H1 (cell line): ENCODE measurements at regions not wholly inside any gene's neighbourhood (a gene's known extent, or its start where the extent isn't known, plus 50 kb on each side); places are given as distances from the start of the nearest gene placed in this dataset.

Source experiments
- CTCF ChIA-PET: fragments of 300-600 bp; sonication (Branson Sonifier 250); formaldehyde crosslinking; loops from one replicate; lab custom pipeline; 2021; ENCODE audit not compliant: partially characterized antibody; lab: Charles Lee
- POLR2A ChIA-PET: fragments of 300-600 bp; sonication (Branson Sonifier 250); formaldehyde crosslinking; loops from one replicate; lab custom pipeline; 2021; ENCODE audit warnings: inconsistent platforms; ENCODE audit not compliant: partially characterized antibody; lab: Charles Lee
- DNase-seq, 2 experiments: peaks; one replicate each; pipeline versions ENCODE4 v3.0.0 to v3.0.0-alpha.2; 2010 to 2022; ENCODE audit warnings: low spot score in 2 of 2, low read depth in 1 of 2, mixed read lengths in 1 of 2
- FAIRE-seq: peaks from 2 replicates; lab custom pipeline; 2011; peaks lifted over from hg19 to GRCh38; lab: Jason Lieb, UNC
- H2AFZ ChIP-seq: 2 replicates; pipeline ENCODE4 v1.8.1; 2012; ENCODE audit warnings: low read length, inconsistent platforms
- H2AK5ac ChIP-seq: 2 replicates; pipeline ENCODE4 v1.6.1; 2013; ENCODE audit warnings: low read depth, low read length
- H2BK120ac ChIP-seq: replicated peaks from 2 replicates; pipeline ENCODE3; 2013; ENCODE audit warnings: low read depth, low read length, inconsistent platforms
- H2BK12ac ChIP-seq: 2 replicates; pipeline ENCODE4 v1.6.1; 2013; ENCODE audit warnings: low read depth, low read length
- H2BK15ac ChIP-seq: 2 replicates; pipeline ENCODE4 v1.6.1; 2013; ENCODE audit warnings: low read length
- H2BK20ac ChIP-seq: 2 replicates; pipeline ENCODE4 v1.6.1; 2013; ENCODE audit warnings: low read length
- H2BK5ac ChIP-seq: 2 replicates; pipeline ENCODE4 v1.6.1; 2013; ENCODE audit warnings: low read depth, low read length
- H3K14ac ChIP-seq: 2 replicates; pipeline ENCODE4 v1.6.1; 2013; ENCODE audit warnings: inconsistent platforms; ENCODE audit not compliant: insufficient read length
- H3K18ac ChIP-seq: 2 replicates; pipeline ENCODE4 v1.6.1; 2013; ENCODE audit warnings: low read length; ENCODE audit errors: extremely low read depth
- H3K23ac ChIP-seq: 2 replicates; pipeline ENCODE4 v1.6.1; 2013; ENCODE audit warnings: inconsistent platforms; ENCODE audit not compliant: insufficient read length
- H3K23me2 ChIP-seq: 2 replicates; pipeline ENCODE4 v1.6.1; 2013; ENCODE audit warnings: low read depth, low read length
- H3K27ac ChIP-seq: 2 replicates; pipeline ENCODE4 v1.6.1; 2011; ENCODE audit warnings: low read depth, low read length, inconsistent platforms
- H3K27me3 ChIP-seq, 4 experiments: replicated peaks in 1 of 4; 1 replicate in 1 of 4; 2 replicates in 3 of 4; pipeline versions ENCODE4 v1.6.1 to v1.8.1; 2011 to 2013; ENCODE audit warnings: low read length in 3 of 4, mild to moderate bottlenecking in 3 of 4, inconsistent platforms in 2 of 4, mixed read lengths in 2 of 4, moderate library complexity in 1 of 4; ENCODE audit not compliant: control insufficient read depth in 3 of 4, insufficient read depth in 3 of 4; ENCODE audit errors: extremely low read depth in 1 of 4
- H3K36me3 ChIP-seq, 4 experiments: 2 replicates each; pipeline versions ENCODE4 v1.6.1 to v1.8.1; 2011 to 2013; ENCODE audit warnings: mild to moderate bottlenecking in 4 of 4, low read length in 3 of 4, moderate library complexity in 2 of 4, control low read depth in 1 of 4, inconsistent platforms in 1 of 4; ENCODE audit not compliant: insufficient read depth in 4 of 4, control insufficient read depth in 2 of 4
- H3K4ac ChIP-seq: replicated peaks from 2 replicates; pipeline ENCODE3; 2013; ENCODE audit warnings: low read length, low read depth, mixed read lengths, inconsistent platforms; ENCODE audit not compliant: insufficient read length
- H3K4me1 ChIP-seq, 4 experiments: replicated peaks in 1 of 4; 1 replicate in 1 of 4; 2 replicates in 3 of 4; pipeline versions ENCODE4 v1.6.1 to v1.8.1; 2011 to 2013; ENCODE audit warnings: low read length in 3 of 4, inconsistent platforms in 2 of 4, mixed read lengths in 1 of 4; ENCODE audit not compliant: insufficient read depth in 4 of 4, control insufficient read depth in 3 of 4
- H3K4me2 ChIP-seq, 2 experiments: 2 replicates each; pipeline versions ENCODE4 v1.6.1 to v1.8.1; 2011 to 2013; ENCODE audit warnings: low read depth in 2 of 2, low read length in 2 of 2, control low read depth in 1 of 2, inconsistent platforms in 1 of 2, mild to moderate bottlenecking in 1 of 2; ENCODE audit not compliant: insufficient read depth in 1 of 2
- H3K4me3 ChIP-seq, 4 experiments: fragments of 200-600, 300-600 bp in 1 of 4; sonication (generic), shearing (Covaris generic), sonication (Bioruptor Twin) in 1 of 4; 2 replicates each; pipeline versions ENCODE4 v1.5.1 to v1.8.1; 2011 to 2016; ENCODE audit warnings: low read length in 4 of 4, low read depth in 3 of 4, control low read depth in 2 of 4, inconsistent platforms in 2 of 4, mild to moderate bottlenecking in 2 of 4, mixed read lengths in 1 of 4, moderate library complexity in 1 of 4; ENCODE audit not compliant: insufficient read depth in 2 of 4; ENCODE audit errors: extremely low read depth in 1 of 4
- H3K56ac ChIP-seq: replicated peaks from 2 replicates; pipeline ENCODE3; 2013; ENCODE audit warnings: low read depth, mild to moderate bottlenecking, mixed read lengths, low read length, inconsistent platforms; ENCODE audit not compliant: insufficient read length
- H3K79me1 ChIP-seq: 2 replicates; pipeline ENCODE4 v1.6.1; 2013; ENCODE audit warnings: low read depth, low read length, control low read depth
- H3K79me2 ChIP-seq, 2 experiments: 2 replicates each; pipeline versions ENCODE4 v1.6.1 to v1.8.1; 2012 to 2013; ENCODE audit warnings: low read length in 2 of 2, mild to moderate bottlenecking in 2 of 2, inconsistent platforms in 1 of 2; ENCODE audit not compliant: insufficient read depth in 2 of 2, control insufficient read depth in 1 of 2
- H3K9ac ChIP-seq, 4 experiments: replicated peaks in 1 of 4; 1 replicate in 1 of 4; 2 replicates in 3 of 4; pipeline versions ENCODE4 v1.6.1 to v1.8.1; 2011 to 2013; ENCODE audit warnings: low read depth in 3 of 4, low read length in 3 of 4, control low read depth in 2 of 4, mild to moderate bottlenecking in 2 of 4, moderate library complexity in 2 of 4, inconsistent platforms in 1 of 4; ENCODE audit errors: extremely low read depth in 1 of 4
- H3K9me3 ChIP-seq, 2 experiments: 2 replicates each; pipeline versions ENCODE4 v1.6.1 to v1.8.1; 2012 to 2013; ENCODE audit warnings: mild to moderate bottlenecking in 2 of 2, moderate library complexity in 2 of 2, control low read depth in 1 of 2, inconsistent platforms in 1 of 2, low read depth in 1 of 2, low read length in 1 of 2, mixed read lengths in 1 of 2; ENCODE audit not compliant: insufficient read depth in 2 of 2
- H4K20me1 ChIP-seq, 2 experiments: replicated peaks in 1 of 2; 2 replicates each; pipeline versions ENCODE3 to v1.8.1; 2011 to 2013; ENCODE audit warnings: inconsistent platforms in 2 of 2, low read length in 2 of 2, mild to moderate bottlenecking in 1 of 2; ENCODE audit not compliant: insufficient read depth in 2 of 2, control insufficient read depth in 1 of 2
- H4K5ac ChIP-seq: 2 replicates; pipeline ENCODE4 v1.6.1; 2013; ENCODE audit warnings: low read length, low read depth, mixed read lengths, inconsistent platforms; ENCODE audit not compliant: insufficient read length
- H4K8ac ChIP-seq: 2 replicates; pipeline ENCODE4 v1.8.0; 2013; ENCODE audit warnings: mild to moderate bottlenecking, moderate library complexity, low read length, inconsistent platforms; ENCODE audit not compliant: insufficient read depth; ENCODE audit errors: extremely low read depth
- H4K91ac ChIP-seq: replicated peaks from 2 replicates; pipeline ENCODE3; 2013; ENCODE audit warnings: low read length, mixed read lengths, inconsistent platforms; ENCODE audit not compliant: insufficient read length
- ASH2L ChIP-seq: fragments of 200-600, 300-600 bp; sonication (generic); IDR thresholded peaks from one replicate; pipeline ENCODE4 v1.7.1; 2017; ENCODE audit warnings: low read length
- BCL11A ChIP-seq, 2 experiments: IDR thresholded peaks; one replicate each; pipeline ENCODE4 v1.6.1; 2011; ENCODE audit warnings: low read depth in 2 of 2, low read length in 2 of 2, mild to moderate bottlenecking in 2 of 2
- JUN ChIP-seq: IDR thresholded peaks from 2 replicates; pipeline ENCODE4 v1.6.1; 2011; ENCODE audit warnings: low read depth, mild to moderate bottlenecking, improper control_type of control experiment, low read length
- KDM1A ChIP-seq: fragments of 200-600, 300-600 bp; sonication (generic); IDR thresholded peaks from 2 replicates; pipeline ENCODE4 v1.7.1; 2016; ENCODE audit warnings: mild to moderate bottlenecking, low read length, borderline replicate concordance
- KDM4A ChIP-seq: IDR thresholded peaks from one replicate; pipeline ENCODE4 v1.7.1; 2012; ENCODE audit warnings: low read depth, mild to moderate bottlenecking, moderate library complexity, low read length, inconsistent platforms; ENCODE audit not compliant: severe bottlenecking
- RAD21 ChIP-seq, 2 experiments: IDR thresholded peaks in 1 of 2; conservative IDR thresholded peaks in 1 of 2; 2 replicates each; pipeline ENCODE4 v1.6.1; 2011; ENCODE audit warnings: low read depth in 2 of 2, low read length in 2 of 2, improper control_type of control experiment in 1 of 2, inconsistent platforms in 1 of 2, mild to moderate bottlenecking in 1 of 2, moderate library complexity in 1 of 2
- RNF2 ChIP-seq: fragments of 200-900, 300-1000 bp; sonication (generic); IDR thresholded peaks from 2 replicates; pipeline ENCODE4 v1.7.1; 2016; ENCODE audit warnings: borderline replicate concordance, low read depth, mild to moderate bottlenecking, antibody characterized with exemption, low read length; ENCODE audit not compliant: poor library complexity, severe bottlenecking; ENCODE audit errors: missing control alignments
- WGBS, 2 experiments: shearing (Covaris generic) in 1 of 2; methylation state at CpG; one replicate each; pipeline versions ENCODE4 v1.1.6 to v1.1.7; 2013 to 2015; ENCODE audit warnings: low lambda C conversion rate in 2 of 2, mixed read lengths in 2 of 2, inconsistent platforms in 1 of 2, low coverage in 1 of 2, missing lambda C conversion rate in 1 of 2; ENCODE audit not compliant: insufficient replicate concordance in 2 of 2, insufficient coverage in 1 of 2, insufficient read length in 1 of 2; ENCODE audit errors: extremely low coverage in 1 of 2, missing lambda C conversion rate in 1 of 2; 5-methylcytosine and 5-hydroxymethylcytosine counted together

- H4K8ac ChIP-seq: no peak overlapping the region
- POLR2A ChIA-PET: no interaction called here
- CTCF ChIA-PET: no interaction called here
- no peak overlapping the region for H2BK120ac ChIP-seq
- WGBS, 2 experiments: 98% methylated on average over 9 of the region's 9 CpGs; no CpG with 5 or more reads in 1 of the 2 experiments
- H3K4me2 ChIP-seq: no peak overlapping the region
- no peaks in the 10 kb centered on the region for H3K23me2 ChIP-seq
- H3K4me1 ChIP-seq: no peaks in the 10 kb centered on the region; a peak in 1 of 7 replicates
- H3K4me3 ChIP-seq: no peak overlapping the region
- H3K27me3 ChIP-seq: no peaks in the 10 kb centered on the region
- H3K18ac ChIP-seq: no peak overlapping the region
- no peak overlapping the region for H3K27ac ChIP-seq
- H4K5ac ChIP-seq: no peak overlapping the region
- no peak overlapping the region for H2AK5ac ChIP-seq
- no peak overlapping the region for H2BK12ac ChIP-seq
- no peaks in the 10 kb centered on the region for H3K9me3 ChIP-seq
- H3K4ac ChIP-seq: no peak overlapping the region
- TF ChIP-seq ASH2L (no peak), JUN (no peak), BCL11A (IDR thresholded peaks at IDR 0.05; ENCODE audit: low read depth in 2 of 2, low read length in 2 of 2) (no peak), RAD21 (IDR thresholded peaks at IDR 0.05 in 1 of 2, conservative IDR thresholded peaks at IDR 0.05 in 1 of 2; ENCODE audit: low read depth in 2 of 2, low read length in 2 of 2) (no peak), KDM4A (no peak), KDM1A (no peak), RNF2 (no peak)
- DNase-seq (no peak), FAIRE-seq (no peak)
- H2AFZ ChIP-seq: no peak overlapping the region
- H3K79me2 ChIP-seq: no peaks in the 10 kb centered on the region
- H4K20me1 ChIP-seq: no peaks in the 10 kb centered on the region
- no peak overlapping the region for H3K14ac ChIP-seq
- H2BK5ac ChIP-seq: no peak overlapping the region
- H3K79me1 ChIP-seq: no peaks in the 10 kb centered on the region
- no peak overlapping the region for H3K9ac ChIP-seq
- no peak overlapping the region for H2BK15ac ChIP-seq
- H3K36me3 ChIP-seq: no peaks in the 10 kb centered on the region
- no peak overlapping the region for H3K23ac ChIP-seq
- no peak overlapping the region for H4K91ac ChIP-seq
- H3K56ac ChIP-seq: no peak overlapping the region
- no peak overlapping the region for H2BK20ac ChIP-seq
Observed at GRCh38 chr10:11672836-11673235, 61.4 kb upstream of the USP6NL start.
